GM18858 (cell line): ENCODE measurements at regions not wholly inside any gene's neighbourhood (a gene's known extent, or its start where the extent isn't known, plus 50 kb on each side); places are given as distances from the start of the nearest gene placed in this dataset.
"Not testable (repeated sequence)": the region's sequence is repeated elsewhere in the genome, so short reads cannot be mapped to it uniquely, and the experiment has no call there.

ENCODE experiments used
- ATAC-seq: cut with Tn5 transposase; IDR thresholded peaks from one replicate; pipeline ENCODE4 v1.9.1; 2021; ENCODE audit not compliant: unreplicated experiment

GRCh38 chr4:12492730-12493393 is 991.3 kb downstream of the RAB28 start:
- ATAC-seq = no peak

- no peak for ATAC-seq
Measured at GRCh38 chr4:12488672-12489071, 995.5 kb downstream of the RAB28 start.

GRCh38 chr4:12487000-12487399 is 997.1 kb downstream of the RAB28 start:
- ATAC-seq = no peak

GRCh38 chr4:12472087-12472486 is 1012.1 kb downstream of the RAB28 start:
- ATAC-seq = no peak

GRCh38 chr4:12471193-12471592 is 1012.9 kb downstream of the RAB28 start:
- ATAC-seq = no peak

GRCh38 chr4:12461576-12461975 is 1022.6 kb downstream of the RAB28 start:
- not testable (repeated sequence) for ATAC-seq

GRCh38 chr4:12459126-12459525 is 1025.0 kb downstream of the RAB28 start:
- ATAC-seq = no peak

- no peak for ATAC-seq
Measured at GRCh38 chr4:12458621-12459020, 1025.5 kb downstream of the RAB28 start.

- no peak for ATAC-seq
Measured at GRCh38 chr4:12452291-12452690, 1023.6 kb upstream of the HS3ST1 start.

- no peak for ATAC-seq
Measured at GRCh38 chr4:12447451-12447850, 1018.8 kb upstream of the HS3ST1 start.

GRCh38 chr4:12446657-12447185 is 1018.0 kb upstream of the HS3ST1 start:
- ATAC-seq = no peak

- no peak for ATAC-seq
Measured at GRCh38 chr4:12446256-12446655, 1017.6 kb upstream of the HS3ST1 start.

- no peak for ATAC-seq
Measured at GRCh38 chr4:12445711-12446235, 1017.1 kb upstream of the HS3ST1 start.

- ATAC-seq = no peak
Measured at GRCh38 chr4:12439633-12440305, 1011.1 kb upstream of the HS3ST1 start.

- not testable (repeated sequence) for ATAC-seq
Measured at GRCh38 chr4:12431259-12431658, 1002.6 kb upstream of the HS3ST1 start.

- ATAC-seq = no peak
Measured at GRCh38 chr4:12421364-12421763, 992.7 kb upstream of the HS3ST1 start.

GRCh38 chr4:12416755-12417154 is 988.1 kb upstream of the HS3ST1 start:
- ATAC-seq = no peak

- no peak for ATAC-seq
Measured at GRCh38 chr4:12414181-12414812, 985.6 kb upstream of the HS3ST1 start.

GRCh38 chr4:12411072-12411471 is 982.4 kb upstream of the HS3ST1 start:
- ATAC-seq = no peak

- ATAC-seq = no peak
Measured at GRCh38 chr4:12409507-12410190, 981.0 kb upstream of the HS3ST1 start.

GRCh38 chr4:12408364-12408763 is 979.7 kb upstream of the HS3ST1 start:
- no peak for ATAC-seq
